Breast epithelium (tissue), 3 donors: ENCODE measurements at regions not wholly inside any gene's neighbourhood (a gene's known extent, or its start where the extent isn't known, plus 50 kb on each side); places are given as distances from the start of the nearest gene placed in this dataset.

Source experiments
- POLR2A ChIP-seq: fragments of 450-650 bp; IDR thresholded peaks from one replicate; pipeline ENCODE4 v1.6.1; 2016; ENCODE audit warnings: antibody characterized with exemption, mild to moderate bottlenecking, moderate library complexity
- POLR2AphosphoS5 ChIP-seq, 3 donors: sonication (generic); formaldehyde crosslinking; IDR thresholded peaks; one replicate each; pipeline ENCODE4 v1.6.1; 2017; ENCODE audit warnings: antibody characterized with exemption in 3 of 3
- TF ChIP-seq, protein P1 (sequence below), 3 donors: fragments of 450-650 bp; IDR thresholded peaks; one replicate each; pipeline ENCODE4 v1.5.1; 2016 to 2017; ENCODE audit warnings: antibody characterized with exemption in 3 of 3, mild to moderate bottlenecking in 3 of 3, moderate library complexity in 3 of 3

- TF ChIP-seq, protein P1, sequence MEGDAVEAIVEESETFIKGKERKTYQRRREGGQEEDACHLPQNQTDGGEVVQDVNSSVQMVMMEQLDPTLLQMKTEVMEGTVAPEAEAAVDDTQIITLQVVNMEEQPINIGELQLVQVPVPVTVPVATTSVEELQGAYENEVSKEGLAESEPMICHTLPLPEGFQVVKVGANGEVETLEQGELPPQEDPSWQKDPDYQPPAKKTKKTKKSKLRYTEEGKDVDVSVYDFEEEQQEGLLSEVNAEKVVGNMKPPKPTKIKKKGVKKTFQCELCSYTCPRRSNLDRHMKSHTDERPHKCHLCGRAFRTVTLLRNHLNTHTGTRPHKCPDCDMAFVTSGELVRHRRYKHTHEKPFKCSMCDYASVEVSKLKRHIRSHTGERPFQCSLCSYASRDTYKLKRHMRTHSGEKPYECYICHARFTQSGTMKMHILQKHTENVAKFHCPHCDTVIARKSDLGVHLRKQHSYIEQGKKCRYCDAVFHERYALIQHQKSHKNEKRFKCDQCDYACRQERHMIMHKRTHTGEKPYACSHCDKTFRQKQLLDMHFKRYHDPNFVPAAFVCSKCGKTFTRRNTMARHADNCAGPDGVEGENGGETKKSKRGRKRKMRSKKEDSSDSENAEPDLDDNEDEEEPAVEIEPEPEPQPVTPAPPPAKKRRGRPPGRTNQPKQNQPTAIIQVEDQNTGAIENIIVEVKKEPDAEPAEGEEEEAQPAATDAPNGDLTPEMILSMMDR (IDR thresholded peaks at IDR 0.05) = no peak
- TF ChIP-seq POLR2A (no peak), POLR2AphosphoS5 (IDR thresholded peaks at IDR 0.05) (no peak)
Observed at GRCh38 chr14:61899497-61899896, 137.3 kb downstream of the SNAPC1 start.
